ENCODE measurements at regions not wholly inside any gene's neighbourhood (a gene's known extent, or its start where the extent isn't known, plus 50 kb on each side); places are given as distances from the start of the nearest gene placed in this dataset.

DNA sequence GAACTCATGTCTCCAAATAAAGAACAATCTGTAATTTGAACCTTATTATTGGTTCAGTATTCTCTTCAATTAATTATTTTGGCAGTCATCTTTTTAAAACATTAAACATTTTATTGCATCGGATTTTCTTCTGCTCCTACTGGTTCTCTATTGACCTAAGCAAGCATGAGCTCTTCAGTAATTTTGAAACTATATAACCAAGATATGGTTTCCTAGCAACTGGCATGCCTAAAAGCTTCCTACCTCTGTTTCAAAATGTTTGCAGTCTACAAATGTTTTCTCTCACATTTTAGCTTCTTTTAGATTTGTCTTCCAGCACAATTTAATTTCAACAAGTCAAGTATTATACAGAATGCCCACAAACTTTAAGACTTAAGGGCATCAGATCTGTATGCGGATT is 371.3 kb downstream of the GPM6A start:
- no peaks in the 10 kb centered on the region for H3K27me3 Mint-ChIP-seq (ENCODE audit: low read depth)
- H3K4me1 Mint-ChIP-seq: peaks cover 23% of the 10 kb centered on the region
- no peaks in the 10 kb centered on the region for H3K9me3 Mint-ChIP-seq
- no peak for DNase-seq (ENCODE audit: low spot score)
- no peaks in the 10 kb centered on the region for H3K36me3 Mint-ChIP-seq
- no peak for ATAC-seq
- no peak overlapping the region for H3K27ac Mint-ChIP-seq
- POLR2A ChIA-PET: no interaction called here
- TF ChIP-seq ZNF425 (CRISPR knock-in tag; conservative IDR thresholded peaks at IDR 0.05) (no peak), SMAD3 (CRISPR knock-in tag; IDR thresholded peaks at IDR 0.05; ENCODE audit: borderline replicate concordance) (no peak), USF2 (CRISPR knock-in tag; IDR thresholded peaks at IDR 0.05) (no peak), RELA (CRISPR knock-in tag; IDR thresholded peaks at IDR 0.05; ENCODE audit: borderline replicate concordance) (no peak)
- no peak overlapping the region for H3K4me3 Mint-ChIP-seq
- CTCF ChIA-PET: no interaction called here

- ChIA-PET CTCF (no interaction called here), POLR2A (no interaction called here)
- Mint-ChIP-seq H3K27ac (no peak overlapping the region), H3K27me3 (ENCODE audit: low read depth) (no peaks in the 10 kb centered on the region), H3K4me1 (peaks cover 23% of the 10 kb centered on the region), H3K4me3 (no peak overlapping the region), H3K36me3 (no peaks in the 10 kb centered on the region), H3K9me3 (no peaks in the 10 kb centered on the region)
- DNase-seq (ENCODE audit: low spot score) (no peak), ATAC-seq (no peak)
- no peak for TF ChIP-seq ZNF671 (CRISPR knock-in tag; IDR thresholded peaks at IDR 0.05)
- TF ChIP-seq OVOL2 (CRISPR knock-in tag; IDR thresholded peaks at IDR 0.05; ENCODE audit: borderline replicate concordance): no peak
- no peak for TF ChIP-seq ZNF121 (CRISPR knock-in tag; IDR thresholded peaks at IDR 0.05)
- no peak for TF ChIP-seq SMAD4 (CRISPR knock-in tag; IDR thresholded peaks at IDR 0.05)
- no peak for TF ChIP-seq NFYB (CRISPR knock-in tag; conservative IDR thresholded peaks at IDR 0.05; ENCODE audit: low read depth)
- no peak for TF ChIP-seq FOXJ3 (CRISPR knock-in tag; IDR thresholded peaks at IDR 0.05; ENCODE audit: borderline replicate concordance)
- no peak for TF ChIP-seq NFATC4 (CRISPR knock-in tag; IDR thresholded peaks at IDR 0.05)
- no peak for TF ChIP-seq JUN (CRISPR knock-in tag; IDR thresholded peaks at IDR 0.05)
- TF ChIP-seq SMAD3 (CRISPR knock-in tag; IDR thresholded peaks at IDR 0.05; ENCODE audit: borderline replicate concordance): no peak
These were observed 370.8 kb downstream of the GPM6A start for GRCh38 chr4:175441256-175441655.

DNA sequence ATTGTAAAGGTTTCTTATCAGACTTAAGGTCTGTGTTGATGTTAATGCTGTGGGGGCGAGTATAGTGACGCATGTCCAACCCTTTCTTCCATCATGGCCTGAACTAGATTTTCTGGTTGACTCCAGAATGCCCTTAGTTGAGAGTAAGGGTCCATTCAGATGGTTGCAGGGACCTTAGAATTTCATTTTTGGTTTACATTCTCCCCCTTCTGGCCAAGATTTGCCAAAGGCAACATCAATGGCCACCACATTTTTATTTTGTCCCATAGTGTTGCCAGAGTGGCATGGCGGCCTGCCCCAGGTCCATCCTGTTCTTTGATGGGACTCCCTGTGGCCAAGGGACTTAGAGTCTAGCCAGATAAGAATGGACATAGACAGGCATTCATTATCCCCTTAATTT is 368.5 kb downstream of the GPM6A start:
- Mint-ChIP-seq H3K4me3 (no peak overlapping the region), H3K27me3 (ENCODE audit: low read depth) (no peaks in the 10 kb centered on the region), H3K36me3 (no peaks in the 10 kb centered on the region), H3K9me3 (no peaks in the 10 kb centered on the region), H3K27ac (no peak overlapping the region), H3K4me1 (peaks cover 20% of the 10 kb centered on the region)
- peak; percentile 43 for ATAC-seq
- CTCF ChIA-PET: no interaction called here
- POLR2A ChIA-PET: no interaction called here
- no peak for DNase-seq (ENCODE audit: low spot score)
- TF ChIP-seq EMX1 (CRISPR knock-in tag; IDR thresholded peaks at IDR 0.05) (no peak), ZNF219 (CRISPR knock-in tag; IDR thresholded peaks at IDR 0.05; ENCODE audit: borderline replicate concordance) (no peak), TP53 (CRISPR knock-in tag; IDR thresholded peaks at IDR 0.05) (no peak), ESRRA (CRISPR knock-in tag; IDR thresholded peaks at IDR 0.05; ENCODE audit: borderline replicate concordance) (no peak), MXD4 (CRISPR knock-in tag; IDR thresholded peaks at IDR 0.05; ENCODE audit: borderline replicate concordance) (no peak), HMGA2 (CRISPR knock-in tag; IDR thresholded peaks at IDR 0.05) (no peak), ZNF121 (CRISPR knock-in tag; IDR thresholded peaks at IDR 0.05) (no peak)
- TF ChIP-seq, protein P1, sequence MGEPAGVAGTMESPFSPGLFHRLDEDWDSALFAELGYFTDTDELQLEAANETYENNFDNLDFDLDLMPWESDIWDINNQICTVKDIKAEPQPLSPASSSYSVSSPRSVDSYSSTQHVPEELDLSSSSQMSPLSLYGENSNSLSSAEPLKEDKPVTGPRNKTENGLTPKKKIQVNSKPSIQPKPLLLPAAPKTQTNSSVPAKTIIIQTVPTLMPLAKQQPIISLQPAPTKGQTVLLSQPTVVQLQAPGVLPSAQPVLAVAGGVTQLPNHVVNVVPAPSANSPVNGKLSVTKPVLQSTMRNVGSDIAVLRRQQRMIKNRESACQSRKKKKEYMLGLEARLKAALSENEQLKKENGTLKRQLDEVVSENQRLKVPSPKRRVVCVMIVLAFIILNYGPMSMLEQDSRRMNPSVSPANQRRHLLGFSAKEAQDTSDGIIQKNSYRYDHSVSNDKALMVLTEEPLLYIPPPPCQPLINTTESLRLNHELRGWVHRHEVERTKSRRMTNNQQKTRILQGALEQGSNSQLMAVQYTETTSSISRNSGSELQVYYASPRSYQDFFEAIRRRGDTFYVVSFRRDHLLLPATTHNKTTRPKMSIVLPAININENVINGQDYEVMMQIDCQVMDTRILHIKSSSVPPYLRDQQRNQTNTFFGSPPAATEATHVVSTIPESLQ (CRISPR knock-in tag; IDR thresholded peaks at IDR 0.05): no peak

Measured in WTC11 (cell line).